ENCODE measurements at regions not wholly inside any gene's neighbourhood (a gene's known extent, or its start where the extent isn't known, plus 50 kb on each side); places are given as distances from the start of the nearest gene placed in this dataset.

- BruUV-seq (replicated peaks), result no TSS peak
These were observed 80.4 kb upstream of the BMPER start for GRCh38 chr7:33824911-33825459.

More at GRCh38 chr7:33824911-33825459, 80.4 kb upstream of the BMPER start:
- no peak overlapping the region for H3K4me2 ChIP-seq (ENCODE audit: low read length)
- ChIA-PET POLR2A (no interaction called here), CTCF (interaction anchor here (1.0 to 1.2 kb wide), 2 partner anchors 12 kb away, joined by 3 to 4 read pairs; no protein-coding TSS in a partner anchor), RAD21 (ENCODE audit: low non-redundant PET in 1 of 2, low total read pairs in 2 of 2, uncharacterized antibody in 2 of 2, unreplicated experiment in 2 of 2) (no interaction called here)
- no peaks in the 10 kb centered on the region for H3K79me2 ChIP-seq (ENCODE audit: insufficient read depth, low read length)
- H4K20me1 ChIP-seq (ENCODE audit: insufficient read depth), result no peaks in the 10 kb centered on the region
- TF ChIP-seq REST (IDR thresholded peaks at IDR 0.05; ENCODE audit: low read depth) (no peak), EZH2phosphoT487 (IDR thresholded peaks at IDR 0.05; ENCODE audit: borderline replicate concordance) (no peak), POLR2AphosphoS5 (IDR thresholded peaks at IDR 0.05; ENCODE audit: low read depth, low read length) (no peak), EZH2 (IDR thresholded peaks at IDR 0.05) (no peak), TCF7L2 (IDR thresholded peaks at IDR 0.05; ENCODE audit: borderline replicate concordance, extremely low read depth, insufficient read depth, insufficient read length) (no peak), CTCF (IDR thresholded peaks at IDR 0.05 in 2 of 3, conservative IDR thresholded peaks at IDR 0.05 in 1 of 3; ENCODE audit: borderline replicate concordance in 1 of 3, insufficient read depth in 1 of 3, low read depth in 2 of 3, low read length in 2 of 3) (no peak), RAD21 (IDR thresholded peaks at IDR 0.05; ENCODE audit: low read depth) (no peak), CBX3 (IDR thresholded peaks at IDR 0.05; ENCODE audit: low read depth) (no peak), SP1 (IDR thresholded peaks at IDR 0.05; ENCODE audit: low read depth) (no peak), ATF3 (IDR thresholded peaks at IDR 0.05) (no peak)
- H3K9me3 ChIP-seq (ENCODE audit: control insufficient read depth in 1 of 2, insufficient read depth in 1 of 2, low read depth in 1 of 2, low read length in 2 of 2), result no peaks in the 10 kb centered on the region
- intact Hi-C loops (cut with micrococcal nuclease), result no loop called here
- H3K4me1 ChIP-seq (ENCODE audit: control insufficient read depth in 1 of 2, insufficient read depth in 2 of 2, low read length in 2 of 2), result no peaks in the 10 kb centered on the region
- DNase-seq (ENCODE audit: low read depth, low spot score) (no peak), ATAC-seq (no peak)
- no peak overlapping the region for H3K27ac ChIP-seq (ENCODE audit: low read depth, low read length)
- no peak overlapping the region for H3K9ac ChIP-seq (ENCODE audit: low read length)
- H3K9me2 ChIP-seq (ENCODE audit: insufficient read depth), result no peaks in the 10 kb centered on the region
- no peak overlapping the region for H3K4me3 ChIP-seq (replicated peaks in 1 of 2; ENCODE audit: low read depth in 1 of 2, low read length in 2 of 2)
- no peaks in the 10 kb centered on the region for H3K36me3 ChIP-seq (ENCODE audit: control insufficient read depth in 1 of 2, insufficient read depth in 2 of 2, low read length in 2 of 2)
- no peak overlapping the region for H2AFZ ChIP-seq (ENCODE audit: low read depth, low read length, poor library complexity, severe bottlenecking)
- H3K27me3 ChIP-seq (ENCODE audit: insufficient read depth, low read length), result no peaks in the 10 kb centered on the region

Data from HCT116 (cell line).